Stimulated activated CD4-positive, alpha-beta T cell treated with anti-CD3 and anti-CD28 coated beads, Interleukin-15, amount 100 ng/mL, for 48 hours (primary cell): ENCODE measurements at regions not wholly inside any gene's neighbourhood (a gene's known extent, or its start where the extent isn't known, plus 50 kb on each side); places are given as distances from the start of the nearest gene placed in this dataset.
A peak's percentile ranks its signal among the peaks of the same experiment; 100 is the strongest.

Source experiments
- DNase-seq, 2 donors: peaks; one replicate each; pipeline ENCODE4 v3.0.0-alpha.2; 2020; ENCODE audit warnings: low read depth in 2 of 2

GRCh38 chr2:37425408-37425807 lies 81.0 kb downstream of the QPCT start:
- DNase-seq, result no peak

GRCh38 chr2:37427241-37427640 lies 82.8 kb downstream of the QPCT start:
- DNase-seq, result no peak

GRCh38 chr2:37436323-37436722 lies 91.9 kb downstream of the QPCT start:
- DNase-seq, result no peak

GRCh38 chr2:37439131-37439642 lies 94.8 kb downstream of the QPCT start:
- no peak for DNase-seq

GRCh38 chr2:37441055-37441454 lies 96.6 kb downstream of the QPCT start:
- no peak for DNase-seq

- DNase-seq, result no peak
Measured at GRCh38 chr2:37443082-37443481, 98.7 kb downstream of the QPCT start.

- DNase-seq, result no peak
Measured at GRCh38 chr2:37447446-37447845, 103.0 kb downstream of the QPCT start.

GRCh38 chr2:37448342-37449120 lies 104.1 kb downstream of the QPCT start:
- DNase-seq, result no peak

GRCh38 chr2:37449761-37450296 lies 105.4 kb downstream of the QPCT start:
- DNase-seq, result no peak

- no peak for DNase-seq
Measured at GRCh38 chr2:37453027-37453426, 108.6 kb downstream of the QPCT start.

GRCh38 chr2:37454851-37455762 lies 110.7 kb downstream of the QPCT start:
- no peak for DNase-seq

- DNase-seq, result peak in 1 of 2 donors; percentile 1
Measured at GRCh38 chr2:37456479-37456878, 112.0 kb downstream of the QPCT start.

GRCh38 chr2:37457401-37457901 lies 113.0 kb downstream of the QPCT start:
- no peak for DNase-seq

GRCh38 chr2:37458133-37458532 lies 113.7 kb downstream of the QPCT start:
- DNase-seq, result no peak

GRCh38 chr2:37459095-37459981 lies 114.9 kb downstream of the QPCT start:
- DNase-seq, result no peak

- no peak for DNase-seq
Measured at GRCh38 chr2:37460896-37461229, 116.4 kb downstream of the QPCT start.

- no peak for DNase-seq
Measured at GRCh38 chr2:37464067-37464466, 119.6 kb downstream of the QPCT start.

GRCh38 chr2:37466533-37467222 lies 122.2 kb downstream of the QPCT start:
- DNase-seq, result no peak

GRCh38 chr2:37468170-37468569 lies 123.7 kb downstream of the QPCT start:
- DNase-seq, result no peak

- DNase-seq, result no peak
Measured at GRCh38 chr2:37469126-37469525, 124.7 kb downstream of the QPCT start.

- no peak for DNase-seq
Measured at GRCh38 chr2:37471104-37471503, 126.7 kb downstream of the QPCT start.
